Activated naive CD4-positive, alpha-beta T cell treated with anti-CD3 and anti-CD28 coated beads, Interleukin-2, amount 50 U/mL, for 24 hours (primary cell): ENCODE measurements at regions not wholly inside any gene's neighbourhood (a gene's known extent, or its start where the extent isn't known, plus 50 kb on each side); places are given as distances from the start of the nearest gene placed in this dataset.

ENCODE experiments used
- H3K27ac Mint-ChIP-seq: one replicate; pipeline ENCODE4 v1.8.0; 2021; ENCODE audit warnings: mild to moderate bottlenecking, mixed read lengths
- H3K27me3 Mint-ChIP-seq: one replicate; pipeline ENCODE4 v1.8.0; 2021; ENCODE audit warnings: mixed read lengths
- H3K36me3 Mint-ChIP-seq: one replicate; pipeline ENCODE4 v1.8.0; 2021; ENCODE audit warnings: mixed read lengths
- H3K4me1 Mint-ChIP-seq: one replicate; pipeline ENCODE4 v1.8.0; 2021; ENCODE audit warnings: mixed read lengths
- H3K4me3 Mint-ChIP-seq: one replicate; pipeline ENCODE4 v1.8.0; 2021; ENCODE audit warnings: mild to moderate bottlenecking, mixed read lengths
- H3K9me3 Mint-ChIP-seq: one replicate; pipeline ENCODE4 v1.8.0; 2021; ENCODE audit warnings: mixed read lengths

- no peaks in the 10 kb centered on the region for H3K36me3 Mint-ChIP-seq
- H3K9me3 Mint-ChIP-seq, result no peaks in the 10 kb centered on the region
- H3K4me1 Mint-ChIP-seq, result no peaks in the 10 kb centered on the region
- no peak overlapping the region for H3K4me3 Mint-ChIP-seq
- no peaks in the 10 kb centered on the region for H3K27me3 Mint-ChIP-seq
- H3K27ac Mint-ChIP-seq, result no peak overlapping the region
Observed at GRCh38 chr10:21015851-21016250, 118.7 kb upstream of the NEBL start.

GRCh38 chr10:21014141-21014540 is 117.0 kb upstream of the NEBL start:
- Mint-ChIP-seq H3K27me3 (peaks cover 2% of the 10 kb centered on the region), H3K9me3 (no peaks in the 10 kb centered on the region), H3K36me3 (no peaks in the 10 kb centered on the region), H3K4me1 (no peaks in the 10 kb centered on the region), H3K4me3 (no peak overlapping the region), H3K27ac (no peak overlapping the region)

- peaks cover 4% of the 10 kb centered on the region for H3K27me3 Mint-ChIP-seq
- H3K4me1 Mint-ChIP-seq, result no peaks in the 10 kb centered on the region
- H3K27ac Mint-ChIP-seq, result no peak overlapping the region
- H3K9me3 Mint-ChIP-seq, result no peaks in the 10 kb centered on the region
- H3K4me3 Mint-ChIP-seq, result no peak overlapping the region
- no peaks in the 10 kb centered on the region for H3K36me3 Mint-ChIP-seq
Observed at GRCh38 chr10:21011433-21012018, 114.4 kb upstream of the NEBL start.

- no peak overlapping the region for H3K4me3 Mint-ChIP-seq
- no peaks in the 10 kb centered on the region for H3K9me3 Mint-ChIP-seq
Observed at GRCh38 chr10:21010615-21011014, 113.5 kb upstream of the NEBL start.

GRCh38 chr10:21003240-21003822 is 106.2 kb upstream of the NEBL start:
- Mint-ChIP-seq H3K36me3 (no peaks in the 10 kb centered on the region), H3K9me3 (no peaks in the 10 kb centered on the region), H3K27ac (no peak overlapping the region), H3K27me3 (peaks cover 1% of the 10 kb centered on the region), H3K4me3 (no peak overlapping the region), H3K4me1 (no peaks in the 10 kb centered on the region)

More at GRCh38 chr10:21010615-21011014, 113.5 kb upstream of the NEBL start:
- H3K36me3 Mint-ChIP-seq, result no peaks in the 10 kb centered on the region
- H3K27ac Mint-ChIP-seq, result no peak overlapping the region
- no peaks in the 10 kb centered on the region for H3K4me1 Mint-ChIP-seq
- peaks cover 4% of the 10 kb centered on the region for H3K27me3 Mint-ChIP-seq

- Mint-ChIP-seq H3K4me3 (no peak overlapping the region), H3K27ac (no peak overlapping the region), H3K36me3 (no peaks in the 10 kb centered on the region), H3K27me3 (peaks cover 1% of the 10 kb centered on the region), H3K4me1 (no peaks in the 10 kb centered on the region), H3K9me3 (no peaks in the 10 kb centered on the region)
Observed at GRCh38 chr10:21002091-21002878, 105.2 kb upstream of the NEBL start.

GRCh38 chr10:20999699-21000098 is 102.6 kb upstream of the NEBL start:
- no peak overlapping the region for H3K27ac Mint-ChIP-seq
- H3K4me3 Mint-ChIP-seq, result no peak overlapping the region
- no peaks in the 10 kb centered on the region for H3K9me3 Mint-ChIP-seq
- H3K4me1 Mint-ChIP-seq, result no peaks in the 10 kb centered on the region
- peaks cover 1% of the 10 kb centered on the region for H3K27me3 Mint-ChIP-seq
- H3K36me3 Mint-ChIP-seq, result no peaks in the 10 kb centered on the region

- Mint-ChIP-seq H3K27me3 (peaks cover 3% of the 10 kb centered on the region), H3K36me3 (no peaks in the 10 kb centered on the region), H3K27ac (no peak overlapping the region), H3K4me3 (no peak overlapping the region), H3K4me1 (no peaks in the 10 kb centered on the region), H3K9me3 (no peaks in the 10 kb centered on the region)
Observed at GRCh38 chr10:20998036-20998435, 100.9 kb upstream of the NEBL start.

- H3K27me3 Mint-ChIP-seq, result peaks cover 3% of the 10 kb centered on the region
- H3K27ac Mint-ChIP-seq, result no peak overlapping the region
- H3K4me1 Mint-ChIP-seq, result no peaks in the 10 kb centered on the region
- H3K4me3 Mint-ChIP-seq, result no peak overlapping the region
- no peaks in the 10 kb centered on the region for H3K36me3 Mint-ChIP-seq
- no peaks in the 10 kb centered on the region for H3K9me3 Mint-ChIP-seq
Observed at GRCh38 chr10:20995123-20995987, 98.2 kb upstream of the NEBL start.

- H3K27ac Mint-ChIP-seq, result no peak overlapping the region
- peaks cover 3% of the 10 kb centered on the region for H3K27me3 Mint-ChIP-seq
- no peak overlapping the region for H3K4me3 Mint-ChIP-seq
- no peaks in the 10 kb centered on the region for H3K4me1 Mint-ChIP-seq
- H3K36me3 Mint-ChIP-seq, result no peaks in the 10 kb centered on the region
- no peaks in the 10 kb centered on the region for H3K9me3 Mint-ChIP-seq
Observed at GRCh38 chr10:20993830-20994527, 96.9 kb upstream of the NEBL start.

- Mint-ChIP-seq H3K4me3 (no peak overlapping the region), H3K36me3 (no peaks in the 10 kb centered on the region), H3K27me3 (peaks cover 3% of the 10 kb centered on the region), H3K27ac (no peak overlapping the region), H3K4me1 (no peaks in the 10 kb centered on the region), H3K9me3 (no peaks in the 10 kb centered on the region)
Observed at GRCh38 chr10:20993389-20993788, 96.3 kb upstream of the NEBL start.

GRCh38 chr10:20991526-20991925 is 94.4 kb upstream of the NEBL start:
- Mint-ChIP-seq H3K27me3 (peaks cover 2% of the 10 kb centered on the region), H3K36me3 (no peaks in the 10 kb centered on the region), H3K4me1 (no peaks in the 10 kb centered on the region), H3K27ac (no peak overlapping the region), H3K4me3 (no peak overlapping the region), H3K9me3 (no peaks in the 10 kb centered on the region)

- Mint-ChIP-seq H3K4me3 (no peak overlapping the region), H3K27me3 (peaks cover 2% of the 10 kb centered on the region), H3K36me3 (no peaks in the 10 kb centered on the region), H3K9me3 (no peaks in the 10 kb centered on the region), H3K27ac (no peak overlapping the region), H3K4me1 (no peaks in the 10 kb centered on the region)
Observed at GRCh38 chr10:20990604-20991003, 93.5 kb upstream of the NEBL start.

GRCh38 chr10:20988357-20988983 is 91.4 kb upstream of the NEBL start:
- no peak overlapping the region for H3K27ac Mint-ChIP-seq
- no peaks in the 10 kb centered on the region for H3K36me3 Mint-ChIP-seq
- H3K4me1 Mint-ChIP-seq, result no peaks in the 10 kb centered on the region
- H3K4me3 Mint-ChIP-seq, result no peak overlapping the region
- no peaks in the 10 kb centered on the region for H3K27me3 Mint-ChIP-seq
- H3K9me3 Mint-ChIP-seq, result no peaks in the 10 kb centered on the region

- Mint-ChIP-seq H3K4me1 (no peaks in the 10 kb centered on the region), H3K27me3 (no peaks in the 10 kb centered on the region), H3K36me3 (no peaks in the 10 kb centered on the region), H3K27ac (no peak overlapping the region), H3K9me3 (no peaks in the 10 kb centered on the region), H3K4me3 (no peak overlapping the region)
Observed at GRCh38 chr10:20986049-20986448, 88.9 kb upstream of the NEBL start.
